ENCODE measurements at regions not wholly inside any gene's neighbourhood (a gene's known extent, or its start where the extent isn't known, plus 50 kb on each side); places are given as distances from the start of the nearest gene placed in this dataset.

DNA sequence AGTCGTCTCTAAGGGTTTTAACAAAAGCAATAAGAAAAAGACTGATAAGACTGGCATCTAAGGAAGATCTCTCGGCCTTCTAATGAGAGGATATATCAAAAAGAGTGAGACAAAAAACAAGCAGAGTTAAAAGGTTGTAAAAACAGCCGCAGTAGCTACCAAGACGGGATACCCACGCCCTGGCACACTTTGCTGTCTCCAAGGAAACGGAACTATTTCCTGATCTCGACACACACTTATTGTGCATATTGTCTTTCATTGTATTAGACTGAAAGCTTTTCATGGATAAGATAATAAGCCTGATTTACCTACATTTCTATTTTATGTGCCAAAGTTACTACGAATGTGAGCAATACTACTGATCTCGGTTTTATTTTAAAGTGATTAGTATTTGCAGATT lies 161.5 kb upstream of the MCTP2 start:
- H3K9me3 ChIP-seq (ENCODE audit: control insufficient read depth in 2 of 3, insufficient read depth in 1 of 3, low read length in 3 of 3), result peaks cover 0 to 5% (median 2%) of the 10 kb centered on the region in 3 donors
- H3K36me3 ChIP-seq (ENCODE audit: control insufficient read depth in 2 of 3, insufficient read depth in 3 of 3, low read length in 3 of 3), result no peaks in the 10 kb centered on the region
- peaks cover 0 to 2% (median 0%) of the 10 kb centered on the region in 3 donors for H3K4me1 ChIP-seq (ENCODE audit: control insufficient read depth in 2 of 3, insufficient read depth in 2 of 3, low read depth in 1 of 3, low read length in 3 of 3)
- H3K9ac ChIP-seq (ENCODE audit: low read length in 3 of 3), result no peak overlapping the region
- H3K27ac ChIP-seq (ENCODE audit: low read depth in 2 of 2, low read length in 2 of 2), result no peak overlapping the region
- no peaks in the 10 kb centered on the region for H3K27me3 ChIP-seq (ENCODE audit: control insufficient read depth, insufficient read depth, low read length)
- no peak overlapping the region for H3K4me3 ChIP-seq (ENCODE audit: low read length in 3 of 3)
- TF ChIP-seq CTCF (IDR thresholded peaks at IDR 0.05; ENCODE audit: borderline replicate concordance, extremely low read depth, insufficient read depth), result no peak
- no peak for DNase-seq
- intact Hi-C loops (cut with DNase I), result no loop called here
- FAIRE-seq, result no peak

- Histone ChIP-seq H3K9ac (ENCODE audit: low read length in 3 of 3) (no peak overlapping the region), H3K27me3 (ENCODE audit: control insufficient read depth, insufficient read depth, low read length) (no peaks in the 10 kb centered on the region), H3K36me3 (ENCODE audit: control insufficient read depth in 2 of 3, insufficient read depth in 3 of 3, low read length in 3 of 3) (no peaks in the 10 kb centered on the region), H3K4me1 (ENCODE audit: control insufficient read depth in 2 of 3, insufficient read depth in 2 of 3, low read depth in 1 of 3, low read length in 3 of 3) (peaks cover 0 to 2% (median 0%) of the 10 kb centered on the region in 3 donors), H3K27ac (ENCODE audit: low read depth in 2 of 2, low read length in 2 of 2) (no peak overlapping the region), H3K9me3 (ENCODE audit: control insufficient read depth in 2 of 3, insufficient read depth in 1 of 3, low read length in 3 of 3) (peaks cover 0 to 5% (median 2%) of the 10 kb centered on the region in 3 donors), H3K4me3 (ENCODE audit: low read length in 3 of 3) (no peak overlapping the region)
- DNase-seq (no peak), FAIRE-seq (no peak)
- intact Hi-C loops (cut with DNase I), result no loop called here
- no peak for TF ChIP-seq CTCF (IDR thresholded peaks at IDR 0.05; ENCODE audit: borderline replicate concordance, extremely low read depth, insufficient read depth)
Measured at GRCh38 chr15:94066811-94067210, 164.6 kb upstream of the MCTP2 start.

GRCh38 chr15:94066046-94066445 lies 165.3 kb upstream of the MCTP2 start:
- Histone ChIP-seq H3K27me3 (ENCODE audit: control insufficient read depth, insufficient read depth, low read length) (no peaks in the 10 kb centered on the region), H3K9ac (ENCODE audit: low read length in 3 of 3) (no peak overlapping the region), H3K36me3 (ENCODE audit: control insufficient read depth in 2 of 3, insufficient read depth in 3 of 3, low read length in 3 of 3) (no peaks in the 10 kb centered on the region), H3K27ac (ENCODE audit: low read depth in 2 of 2, low read length in 2 of 2) (no peak overlapping the region), H3K4me3 (ENCODE audit: low read length in 3 of 3) (no peak overlapping the region), H3K4me1 (ENCODE audit: control insufficient read depth in 2 of 3, insufficient read depth in 2 of 3, low read depth in 1 of 3, low read length in 3 of 3) (peaks cover 0 to 2% (median 0%) of the 10 kb centered on the region in 3 donors), H3K9me3 (ENCODE audit: control insufficient read depth in 2 of 3, insufficient read depth in 1 of 3, low read length in 3 of 3) (peaks cover 0 to 5% (median 2%) of the 10 kb centered on the region in 3 donors)
- FAIRE-seq (no peak), DNase-seq (no peak)
- TF ChIP-seq CTCF (IDR thresholded peaks at IDR 0.05; ENCODE audit: borderline replicate concordance, extremely low read depth, insufficient read depth), result no peak
- intact Hi-C loops (cut with DNase I), result no loop called here

DNA sequence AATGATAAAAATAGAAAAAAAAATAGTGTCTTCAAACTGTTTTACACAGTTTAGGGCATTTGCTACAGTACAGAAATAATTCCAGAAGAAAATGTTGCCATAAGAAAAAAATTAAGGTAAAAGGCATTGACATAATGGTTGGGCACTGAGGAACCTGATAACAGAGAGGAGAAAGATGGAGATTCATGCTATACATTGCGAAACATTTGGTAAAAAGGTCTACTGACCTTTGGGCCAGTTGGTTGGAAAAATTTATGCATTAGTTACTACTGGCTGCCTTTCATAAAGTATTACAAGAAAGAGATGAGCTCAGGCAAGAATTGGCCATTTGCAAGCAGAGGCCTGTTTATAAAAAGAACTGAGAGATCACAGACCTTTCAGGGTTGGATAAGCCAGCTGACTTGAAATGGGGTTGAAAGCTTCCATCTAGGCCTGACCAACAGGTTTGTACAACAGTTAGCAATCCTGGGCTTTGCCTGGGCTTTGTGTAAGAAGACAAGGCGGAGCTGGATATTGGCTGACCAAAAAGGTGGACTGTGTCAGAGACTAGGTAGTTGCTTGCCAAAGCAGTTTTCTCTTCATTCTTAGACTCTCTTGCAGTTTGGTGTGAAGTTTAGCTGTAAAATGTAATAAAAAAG lies 166.6 kb upstream of the MCTP2 start:
- no peak for TF ChIP-seq CTCF (IDR thresholded peaks at IDR 0.05; ENCODE audit: borderline replicate concordance, extremely low read depth, insufficient read depth)
- H3K9ac ChIP-seq (ENCODE audit: low read length in 3 of 3), result no peak overlapping the region
- H3K4me1 ChIP-seq (ENCODE audit: control insufficient read depth in 2 of 3, insufficient read depth in 2 of 3, low read depth in 1 of 3, low read length in 3 of 3), result no peaks in the 10 kb centered on the region
- H3K9me3 ChIP-seq (ENCODE audit: control insufficient read depth in 2 of 3, insufficient read depth in 1 of 3, low read length in 3 of 3), result peaks cover 0 to 5% (median 2%) of the 10 kb centered on the region in 3 donors
- no peak overlapping the region for H3K4me3 ChIP-seq (ENCODE audit: low read length in 3 of 3)
- no peaks in the 10 kb centered on the region for H3K27me3 ChIP-seq (ENCODE audit: control insufficient read depth, insufficient read depth, low read length)
- no peaks in the 10 kb centered on the region for H3K36me3 ChIP-seq (ENCODE audit: control insufficient read depth in 2 of 3, insufficient read depth in 3 of 3, low read length in 3 of 3)
- intact Hi-C loops (cut with DNase I), result no loop called here
- DNase-seq, result no peak
- no peak overlapping the region for H3K27ac ChIP-seq (ENCODE audit: low read depth in 2 of 2, low read length in 2 of 2)
- FAIRE-seq, result no peak

All from kidney (tissue), 13 donors.